Upper lobe of left lung (tissue), 4 donors: ENCODE measurements at regions not wholly inside any gene's neighbourhood (a gene's known extent, or its start where the extent isn't known, plus 50 kb on each side); places are given as distances from the start of the nearest gene placed in this dataset.

Experiments
- EP300 ChIP-seq, 4 donors: sonication (generic); formaldehyde crosslinking; IDR thresholded peaks; one replicate each; pipeline ENCODE4 v1.5.1; 2017; ENCODE audit warnings: antibody characterized with exemption in 4 of 4, control low read depth in 2 of 4
- POLR2A ChIP-seq, 4 donors: fragments of 450-650 bp; IDR thresholded peaks; one replicate each; pipeline ENCODE4 v1.5.1; 2016 to 2017; ENCODE audit warnings: antibody characterized with exemption in 4 of 4, mild to moderate bottlenecking in 2 of 4
- POLR2AphosphoS5 ChIP-seq, 2 donors: sonication (generic); formaldehyde crosslinking; IDR thresholded peaks; one replicate each; pipeline ENCODE4 v1.5.1; 2017; ENCODE audit warnings: antibody characterized with exemption in 2 of 2
- TF ChIP-seq, protein P1 (sequence below), 6 experiments: fragments of 450-650 bp in 4 of 6; fragments of 200-600 bp in 2 of 6; sonication (generic) in 2 of 6; IDR thresholded peaks; one replicate each; pipeline ENCODE4 v1.5.1; 2016 to 2019; ENCODE audit warnings: antibody characterized with exemption in 6 of 6

DNA sequence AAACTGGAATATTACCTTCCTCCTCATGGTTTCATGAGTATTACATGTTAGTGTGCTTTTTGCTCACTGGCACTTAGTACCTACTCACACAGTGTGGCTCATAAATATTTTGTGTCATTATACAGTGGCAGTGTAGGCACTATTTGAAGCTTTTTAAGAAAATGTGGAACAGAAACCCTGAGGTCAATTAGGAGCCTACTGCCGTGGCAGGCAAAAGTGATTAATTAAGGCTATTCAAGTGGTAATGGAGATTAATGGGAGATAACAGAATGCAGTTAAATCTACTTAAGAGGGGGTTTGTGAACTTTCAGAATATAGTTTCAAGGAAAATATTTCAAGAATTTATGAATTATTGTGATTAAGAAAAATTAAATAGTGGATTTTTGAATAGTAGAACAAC is 277.6 kb downstream of the HGF start:
- TF ChIP-seq, protein P1, sequence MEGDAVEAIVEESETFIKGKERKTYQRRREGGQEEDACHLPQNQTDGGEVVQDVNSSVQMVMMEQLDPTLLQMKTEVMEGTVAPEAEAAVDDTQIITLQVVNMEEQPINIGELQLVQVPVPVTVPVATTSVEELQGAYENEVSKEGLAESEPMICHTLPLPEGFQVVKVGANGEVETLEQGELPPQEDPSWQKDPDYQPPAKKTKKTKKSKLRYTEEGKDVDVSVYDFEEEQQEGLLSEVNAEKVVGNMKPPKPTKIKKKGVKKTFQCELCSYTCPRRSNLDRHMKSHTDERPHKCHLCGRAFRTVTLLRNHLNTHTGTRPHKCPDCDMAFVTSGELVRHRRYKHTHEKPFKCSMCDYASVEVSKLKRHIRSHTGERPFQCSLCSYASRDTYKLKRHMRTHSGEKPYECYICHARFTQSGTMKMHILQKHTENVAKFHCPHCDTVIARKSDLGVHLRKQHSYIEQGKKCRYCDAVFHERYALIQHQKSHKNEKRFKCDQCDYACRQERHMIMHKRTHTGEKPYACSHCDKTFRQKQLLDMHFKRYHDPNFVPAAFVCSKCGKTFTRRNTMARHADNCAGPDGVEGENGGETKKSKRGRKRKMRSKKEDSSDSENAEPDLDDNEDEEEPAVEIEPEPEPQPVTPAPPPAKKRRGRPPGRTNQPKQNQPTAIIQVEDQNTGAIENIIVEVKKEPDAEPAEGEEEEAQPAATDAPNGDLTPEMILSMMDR (IDR thresholded peaks at IDR 0.05), result no peak
- TF ChIP-seq EP300 (IDR thresholded peaks at IDR 0.05), result no peak
- TF ChIP-seq POLR2AphosphoS5 (IDR thresholded peaks at IDR 0.05), result no peak
- no peak for TF ChIP-seq POLR2A (IDR thresholded peaks at IDR 0.05)
